GM12878 (cell line): ENCODE measurements at regions not wholly inside any gene's neighbourhood (a gene's known extent, or its start where the extent isn't known, plus 50 kb on each side); places are given as distances from the start of the nearest gene placed in this dataset.

Experiments
- ATAC-seq: fragments of 200-7000 bp; cut with Tn5 transposase; 3 replicates; pipeline ENCODE4 v1.9.1; 2020; ENCODE audit warnings: mild to moderate bottlenecking, moderate library complexity
- BruUV-seq: library from RNA; stranded (reverse); fragments of 400-500 nt; replicated peaks from 2 replicates; lab custom pipeline; 2021; lab: Mats Ljungman, UMichigan
- CTCF ChIA-PET: fragments of 300-600 bp; sonication (Branson Sonifier 250); formaldehyde crosslinking; extraction: SDS; loops from one replicate; lab custom pipeline; 2021; ENCODE audit warnings: inconsistent platforms; lab: Yijun Ruan, JAX
- POLR2A ChIA-PET: fragments of 350-600 bp; formaldehyde crosslinking; extraction: SDS; loops from one replicate; lab custom pipeline; 2021; ENCODE audit warnings: inconsistent platforms; lab: Charles Lee
- RAD21 ChIA-PET: fragments of 300-600 bp; sonication (Branson Sonifier 250); formaldehyde crosslinking; loops from one replicate; lab custom pipeline; 2023; ENCODE audit warnings: antibody characterized with exemption; ENCODE audit not compliant: unreplicated experiment; lab: Charles Lee
- SMC1A ChIA-PET: fragments of 300-600 bp; sonication (Branson Sonifier 250); formaldehyde crosslinking; loops from one replicate; lab custom pipeline; 2023; ENCODE audit not compliant: unreplicated experiment, uncharacterized antibody; lab: Charles Lee
- DNase-seq: peaks from one replicate; pipeline ENCODE4 v3.0.0-alpha.2; 2011; ENCODE audit warnings: low read depth, low spot score
- FAIRE-seq: peaks from 3 replicates; lab custom pipeline; 2011; peaks lifted over from hg19 to GRCh38; lab: Jason Lieb, UNC
- H2AFZ ChIP-seq: 2 replicates; pipeline ENCODE4 v1.6.0; 2011; ENCODE audit warnings: low read depth, low read length, control low read depth; ENCODE audit not compliant: control insufficient read depth
- H3K27ac ChIP-seq: 2 replicates; pipeline ENCODE4 v1.5.1; 2011; ENCODE audit warnings: control low read depth; ENCODE audit not compliant: control insufficient read depth, insufficient read depth
- H3K27me3 ChIP-seq, 2 experiments: replicated peaks in 1 of 2; 2 replicates each; pipeline versions ENCODE4 v1.6.0 to v1.6.1; 2011; ENCODE audit warnings: low read length in 1 of 2; ENCODE audit not compliant: control insufficient read depth in 2 of 2, insufficient read depth in 2 of 2
- H3K36me3 ChIP-seq, 2 experiments: 2 replicates each; pipeline ENCODE4 v1.5.1; 2011; ENCODE audit warnings: low read length in 1 of 2; ENCODE audit not compliant: control insufficient read depth in 2 of 2, insufficient read depth in 2 of 2
- H3K4me1 ChIP-seq: 2 replicates; pipeline ENCODE4 v1.6.1; 2011; ENCODE audit warnings: mild to moderate bottlenecking, low read length, moderate library complexity, mixed read lengths; ENCODE audit not compliant: control insufficient read depth, insufficient read depth
- H3K4me2 ChIP-seq: 2 replicates; pipeline ENCODE4 v1.6.0; 2011; ENCODE audit warnings: control low read depth; ENCODE audit not compliant: control insufficient read depth, insufficient read depth
- H3K4me3 ChIP-seq: fragments of 200-600 bp; sonication (generic); 2 replicates; pipeline ENCODE4 v1.5.1; 2016
- H3K79me2 ChIP-seq: 2 replicates; pipeline ENCODE4 v1.6.0; 2011; ENCODE audit warnings: low read length; ENCODE audit not compliant: control insufficient read depth, insufficient read depth
- H3K9ac ChIP-seq: 2 replicates; pipeline ENCODE4 v1.8.0; 2011; ENCODE audit warnings: low read length, control low read depth, mixed read lengths; ENCODE audit not compliant: control insufficient read depth, insufficient read depth
- H3K9me3 ChIP-seq: replicated peaks from 3 replicates; pipeline ENCODE4 v1.5.1; 2011; ENCODE audit warnings: mild to moderate bottlenecking, low read length; ENCODE audit not compliant: control insufficient read depth, insufficient read depth
- H4K20me1 ChIP-seq: 2 replicates; pipeline ENCODE4 v1.6.0; 2011; ENCODE audit not compliant: control insufficient read depth, insufficient read depth
- ASH2L ChIP-seq: fragments of 300-600, 200-600 bp; sonication (generic); IDR thresholded peaks from 2 replicates; pipeline ENCODE4 v1.6.1; 2017; ENCODE audit warnings: low read depth, mild to moderate bottlenecking, borderline replicate concordance
- FOXK2 ChIP-seq: fragments of 450-650 bp; IDR thresholded peaks from 2 replicates; pipeline ENCODE4 v1.6.1; 2017; ENCODE audit warnings: mild to moderate bottlenecking, moderate library complexity
- IRF4 ChIP-seq: IDR thresholded peaks from 2 replicates; pipeline ENCODE4 v1.6.1; 2011; ENCODE audit warnings: low read depth, low read length
- KAT2A ChIP-seq: conservative IDR thresholded peaks from 2 replicates; pipeline ENCODE4 v1.6.1; 2011; ENCODE audit warnings: low read depth, low read length; ENCODE audit not compliant: control insufficient read depth
- MTA2 ChIP-seq: fragments of 450-650 bp; IDR thresholded peaks from 2 replicates; pipeline ENCODE4 v1.6.1; 2016; ENCODE audit warnings: low read depth, mild to moderate bottlenecking, moderate library complexity
- NFYA ChIP-seq: IDR thresholded peaks from 2 replicates; pipeline ENCODE4 v1.6.1; 2011; ENCODE audit warnings: low read depth, mild to moderate bottlenecking, low read length, improper control_type of control experiment, borderline replicate concordance
- NFYB ChIP-seq: IDR thresholded peaks from 2 replicates; pipeline ENCODE4 v1.6.1; 2011; ENCODE audit warnings: low read depth, mild to moderate bottlenecking, low read length, improper control_type of control experiment, moderate library complexity; ENCODE audit not compliant: insufficient read depth
- SP1 ChIP-seq: IDR thresholded peaks from one replicate; pipeline ENCODE4 v1.6.1; 2011; ENCODE audit warnings: low read depth, low read length
- SPI1 ChIP-seq: IDR thresholded peaks from 2 replicates; pipeline ENCODE4 v1.6.1; 2011; ENCODE audit warnings: low read depth, mild to moderate bottlenecking, low read length, moderate library complexity, borderline replicate concordance; ENCODE audit not compliant: insufficient read depth
- TCF12 ChIP-seq: IDR thresholded peaks from 2 replicates; pipeline ENCODE4 v1.6.1; 2011; ENCODE audit warnings: low read depth, mild to moderate bottlenecking, low read length
- WGBS: methylation state at CpG from one replicate; pipeline ENCODE4 v1.1.6; 2016; ENCODE audit warnings: low lambda C conversion rate; ENCODE audit not compliant: insufficient replicate concordance, insufficient coverage; ENCODE audit errors: missing lambda C conversion rate; 5-methylcytosine and 5-hydroxymethylcytosine counted together
- in situ Hi-C: fragments of 300-500 bp; cut with MboI; formaldehyde crosslinking; loops from 9 replicates; pipeline ENCODE4 v1.14.3; 2018; ENCODE audit warnings: mixed read lengths
- intact Hi-C: fragments of 100-400 bp; cut with micrococcal nuclease; formaldehyde crosslinking; loops from one replicate; pipeline ENCODE4 v1.14.2; 2022; ENCODE audit not compliant: unreplicated experiment
- TF ChIP-seq, protein P1 (sequence below): fragments of 450-650 bp; IDR thresholded peaks from 2 replicates; pipeline ENCODE4 v1.6.1; 2018; ENCODE audit warnings: mild to moderate bottlenecking, low read depth, moderate library complexity; ENCODE audit not compliant: partially characterized antibody
- TF ChIP-seq, protein P2 (sequence below): fragments of 450-650 bp; formaldehyde crosslinking; IDR thresholded peaks from 2 replicates; pipeline ENCODE4 v1.4.0; 2022; ENCODE audit warnings: mild to moderate bottlenecking, moderate library complexity
- TF ChIP-seq, protein P3 (sequence below): IDR thresholded peaks from 2 replicates; pipeline ENCODE4 v1.6.1; 2012; ENCODE audit warnings: low read depth, low read length, improper control_type of control experiment
- TF ChIP-seq, protein P4 (sequence below): fragments of 450-650 bp; IDR thresholded peaks from 2 replicates; pipeline ENCODE4 v1.6.1; 2016; ENCODE audit warnings: mild to moderate bottlenecking, moderate library complexity, borderline replicate concordance

DNA sequence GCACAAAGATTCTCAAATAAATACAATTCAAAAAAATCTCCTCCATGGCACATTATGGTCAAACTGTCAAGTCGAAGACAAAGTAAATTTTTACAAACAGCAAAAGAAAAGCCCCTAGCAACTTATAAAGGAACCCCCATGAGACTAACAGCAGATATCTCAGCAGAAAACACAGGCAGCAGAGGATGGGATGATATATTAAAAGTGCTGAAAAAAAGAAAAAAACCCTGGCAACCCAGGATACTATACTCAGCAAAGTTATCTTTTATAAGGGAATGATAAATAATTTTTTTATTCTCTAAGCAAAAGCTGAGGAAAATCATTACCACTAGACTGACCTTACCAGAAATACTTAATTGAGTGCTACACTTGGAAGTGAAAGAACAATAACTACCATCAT lies 326.4 kb downstream of the CYRIA start:
- H3K4me2 ChIP-seq = no peak overlapping the region
- no peak overlapping the region for H2AFZ ChIP-seq
- no TSS peak for BruUV-seq
- WGBS = 0% methylated on average over 1 of the region's 1 CpG
- H3K9ac ChIP-seq = no peak overlapping the region
- in situ Hi-C loops = no loop called here
- CTCF ChIA-PET = no interaction called here
- H3K9me3 ChIP-seq = no peaks in the 10 kb centered on the region
- ATAC-seq (no peak), DNase-seq (no peak), FAIRE-seq (no peak)
- TF ChIP-seq KAT2A (no peak), ASH2L (no peak), SP1 (no peak), SPI1 (no peak), MTA2 (no peak), NFYA (no peak), NFYB (no peak), IRF4 (no peak), FOXK2 (no peak), TCF12 (no peak)
- TF ChIP-seq, protein P1, sequence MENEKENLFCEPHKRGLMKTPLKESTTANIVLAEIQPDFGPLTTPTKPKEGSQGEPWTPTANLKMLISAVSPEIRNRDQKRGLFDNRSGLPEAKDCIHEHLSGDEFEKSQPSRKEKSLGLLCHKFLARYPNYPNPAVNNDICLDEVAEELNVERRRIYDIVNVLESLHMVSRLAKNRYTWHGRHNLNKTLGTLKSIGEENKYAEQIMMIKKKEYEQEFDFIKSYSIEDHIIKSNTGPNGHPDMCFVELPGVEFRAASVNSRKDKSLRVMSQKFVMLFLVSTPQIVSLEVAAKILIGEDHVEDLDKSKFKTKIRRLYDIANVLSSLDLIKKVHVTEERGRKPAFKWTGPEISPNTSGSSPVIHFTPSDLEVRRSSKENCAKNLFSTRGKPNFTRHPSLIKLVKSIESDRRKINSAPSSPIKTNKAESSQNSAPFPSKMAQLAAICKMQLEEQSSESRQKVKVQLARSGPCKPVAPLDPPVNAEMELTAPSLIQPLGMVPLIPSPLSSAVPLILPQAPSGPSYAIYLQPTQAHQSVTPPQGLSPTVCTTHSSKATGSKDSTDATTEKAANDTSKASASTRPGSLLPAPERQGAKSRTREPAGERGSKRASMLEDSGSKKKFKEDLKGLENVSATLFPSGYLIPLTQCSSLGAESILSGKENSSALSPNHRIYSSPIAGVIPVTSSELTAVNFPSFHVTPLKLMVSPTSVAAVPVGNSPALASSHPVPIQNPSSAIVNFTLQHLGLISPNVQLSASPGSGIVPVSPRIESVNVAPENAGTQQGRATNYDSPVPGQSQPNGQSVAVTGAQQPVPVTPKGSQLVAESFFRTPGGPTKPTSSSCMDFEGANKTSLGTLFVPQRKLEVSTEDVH = no peak
- TF ChIP-seq, protein P2, sequence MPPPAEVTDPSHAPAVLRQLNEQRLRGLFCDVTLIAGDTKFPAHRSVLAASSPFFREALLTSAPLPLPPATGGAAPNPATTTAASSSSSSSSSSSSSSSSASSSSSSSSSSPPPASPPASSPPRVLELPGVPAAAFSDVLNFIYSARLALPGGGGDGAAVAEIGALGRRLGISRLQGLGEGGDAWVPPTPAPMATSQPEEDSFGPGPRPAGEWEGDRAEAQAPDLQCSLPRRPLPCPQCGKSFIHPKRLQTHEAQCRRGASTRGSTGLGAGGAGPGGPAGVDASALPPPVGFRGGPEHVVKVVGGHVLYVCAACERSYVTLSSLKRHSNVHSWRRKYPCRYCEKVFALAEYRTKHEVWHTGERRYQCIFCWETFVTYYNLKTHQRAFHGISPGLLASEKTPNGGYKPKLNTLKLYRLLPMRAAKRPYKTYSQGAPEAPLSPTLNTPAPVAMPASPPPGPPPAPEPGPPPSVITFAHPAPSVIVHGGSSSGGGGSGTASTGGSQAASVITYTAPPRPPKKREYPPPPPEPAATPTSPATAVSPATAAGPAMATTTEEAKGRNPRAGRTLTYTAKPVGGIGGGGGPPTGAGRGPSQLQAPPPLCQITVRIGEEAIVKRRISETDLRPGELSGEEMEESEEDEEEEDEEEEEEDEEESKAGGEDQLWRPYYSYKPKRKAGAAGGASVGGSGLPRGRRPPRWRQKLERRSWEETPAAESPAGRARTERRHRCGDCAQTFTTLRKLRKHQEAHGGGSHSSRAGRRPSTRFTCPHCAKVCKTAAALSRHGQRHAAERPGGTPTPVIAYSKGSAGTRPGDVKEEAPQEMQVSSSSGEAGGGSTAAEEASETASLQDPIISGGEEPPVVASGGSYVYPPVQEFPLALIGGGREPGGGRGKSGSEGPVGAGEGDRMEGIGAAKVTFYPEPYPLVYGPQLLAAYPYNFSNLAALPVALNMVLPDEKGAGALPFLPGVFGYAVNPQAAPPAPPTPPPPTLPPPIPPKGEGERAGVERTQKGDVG (CRISPR knock-in tag) = no peak
- TF ChIP-seq, protein P3, sequence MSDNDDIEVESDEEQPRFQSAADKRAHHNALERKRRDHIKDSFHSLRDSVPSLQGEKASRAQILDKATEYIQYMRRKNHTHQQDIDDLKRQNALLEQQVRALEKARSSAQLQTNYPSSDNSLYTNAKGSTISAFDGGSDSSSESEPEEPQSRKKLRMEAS = no peak
- TF ChIP-seq, protein P4, sequence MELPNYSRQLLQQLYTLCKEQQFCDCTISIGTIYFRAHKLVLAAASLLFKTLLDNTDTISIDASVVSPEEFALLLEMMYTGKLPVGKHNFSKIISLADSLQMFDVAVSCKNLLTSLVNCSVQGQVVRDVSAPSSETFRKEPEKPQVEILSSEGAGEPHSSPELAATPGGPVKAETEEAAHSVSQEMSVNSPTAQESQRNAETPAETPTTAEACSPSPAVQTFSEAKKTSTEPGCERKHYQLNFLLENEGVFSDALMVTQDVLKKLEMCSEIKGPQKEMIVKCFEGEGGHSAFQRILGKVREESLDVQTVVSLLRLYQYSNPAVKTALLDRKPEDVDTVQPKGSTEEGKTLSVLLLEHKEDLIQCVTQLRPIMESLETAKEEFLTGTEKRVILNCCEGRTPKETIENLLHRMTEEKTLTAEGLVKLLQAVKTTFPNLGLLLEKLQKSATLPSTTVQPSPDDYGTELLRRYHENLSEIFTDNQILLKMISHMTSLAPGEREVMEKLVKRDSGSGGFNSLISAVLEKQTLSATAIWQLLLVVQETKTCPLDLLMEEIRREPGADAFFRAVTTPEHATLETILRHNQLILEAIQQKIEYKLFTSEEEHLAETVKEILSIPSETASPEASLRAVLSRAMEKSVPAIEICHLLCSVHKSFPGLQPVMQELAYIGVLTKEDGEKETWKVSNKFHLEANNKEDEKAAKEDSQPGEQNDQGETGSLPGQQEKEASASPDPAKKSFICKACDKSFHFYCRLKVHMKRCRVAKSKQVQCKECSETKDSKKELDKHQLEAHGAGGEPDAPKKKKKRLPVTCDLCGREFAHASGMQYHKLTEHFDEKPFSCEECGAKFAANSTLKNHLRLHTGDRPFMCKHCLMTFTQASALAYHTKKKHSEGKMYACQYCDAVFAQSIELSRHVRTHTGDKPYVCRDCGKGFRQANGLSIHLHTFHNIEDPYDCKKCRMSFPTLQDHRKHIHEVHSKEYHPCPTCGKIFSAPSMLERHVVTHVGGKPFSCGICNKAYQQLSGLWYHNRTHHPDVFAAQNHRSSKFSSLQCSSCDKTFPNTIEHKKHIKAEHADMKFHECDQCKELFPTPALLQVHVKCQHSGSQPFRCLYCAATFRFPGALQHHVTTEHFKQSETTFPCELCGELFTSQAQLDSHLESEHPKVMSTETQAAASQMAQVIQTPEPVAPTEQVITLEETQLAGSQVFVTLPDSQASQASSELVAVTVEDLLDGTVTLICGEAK = no peak
- H3K27ac ChIP-seq = no peak overlapping the region
- H3K27me3 ChIP-seq = no peaks in the 10 kb centered on the region
- SMC1A ChIA-PET = no interaction called here
- no peaks in the 10 kb centered on the region for H4K20me1 ChIP-seq
- intact Hi-C loops = no loop called here
- no peaks in the 10 kb centered on the region for H3K79me2 ChIP-seq
- POLR2A ChIA-PET = no interaction called here
- H3K36me3 ChIP-seq = no peaks in the 10 kb centered on the region
- no peaks in the 10 kb centered on the region for H3K4me1 ChIP-seq
- H3K4me3 ChIP-seq = no peak overlapping the region
- RAD21 ChIA-PET = no interaction called here
